Mucosa of descending colon (tissue), 3 donors: ENCODE measurements at regions not wholly inside any gene's neighbourhood (a gene's known extent, or its start where the extent isn't known, plus 50 kb on each side); places are given as distances from the start of the nearest gene placed in this dataset.
A peak's percentile ranks its signal among the peaks of the same experiment; 100 is the strongest.

Experiments
- ATAC-seq: fragments of 200-7000 bp; cut with Tn5 transposase; one replicate; pipeline ENCODE4 v1.9.1; 2020; ENCODE audit warnings: mild to moderate bottlenecking, moderate library complexity
- DNase-seq, 3 donors: peaks; one replicate each; pipeline ENCODE4 v3.0.0-alpha.2; 2020
- H3K36me3 ChIP-seq: fragments of 200-600 bp; one replicate; pipeline ENCODE4 v1.8.0; 2021; ENCODE audit warnings: low read depth, mild to moderate bottlenecking
- H3K4me1 ChIP-seq: fragments of 200-600 bp; one replicate; pipeline ENCODE4 v1.8.0; 2021; ENCODE audit warnings: low read depth, mild to moderate bottlenecking
- H3K4me3 ChIP-seq: fragments of 200-600 bp; one replicate; pipeline ENCODE4 v1.8.0; 2021; ENCODE audit warnings: mild to moderate bottlenecking
- H3K9me3 ChIP-seq: fragments of 200-600 bp; one replicate; pipeline ENCODE4 v1.8.0; 2021; ENCODE audit warnings: mild to moderate bottlenecking
- intact Hi-C, 2 donors: fragments of 100-400 bp; cut with DNase I in 1 of 2; cut with micrococcal nuclease in 1 of 2; formaldehyde crosslinking; loops; one replicate each; pipeline versions ENCODE4 v1.11.0 to v1.11.1; 2022; cut with DNase I, micrococcal nuclease
- TF ChIP-seq, protein P1 (sequence below): fragments of 200-600 bp; IDR thresholded peaks from one replicate; pipeline ENCODE4 v1.8.0; 2022; ENCODE audit warnings: antibody characterized with exemption, mild to moderate bottlenecking
- donor health status: DM: no; HTN: no; CAD: no; lungs with moderate emphysema.
- donor health status: DM: no; HTN: no; CAD: no.
- donor health status: DM: no; HTN: yes; CAD: no.

- H3K9me3 ChIP-seq: no peaks in the 10 kb centered on the region
- ATAC-seq (no peak), DNase-seq (no peak)
- H3K4me3 ChIP-seq: no peak overlapping the region
- intact Hi-C loops: no loop called here
- H3K36me3 ChIP-seq: no peaks in the 10 kb centered on the region
- TF ChIP-seq, protein P1, sequence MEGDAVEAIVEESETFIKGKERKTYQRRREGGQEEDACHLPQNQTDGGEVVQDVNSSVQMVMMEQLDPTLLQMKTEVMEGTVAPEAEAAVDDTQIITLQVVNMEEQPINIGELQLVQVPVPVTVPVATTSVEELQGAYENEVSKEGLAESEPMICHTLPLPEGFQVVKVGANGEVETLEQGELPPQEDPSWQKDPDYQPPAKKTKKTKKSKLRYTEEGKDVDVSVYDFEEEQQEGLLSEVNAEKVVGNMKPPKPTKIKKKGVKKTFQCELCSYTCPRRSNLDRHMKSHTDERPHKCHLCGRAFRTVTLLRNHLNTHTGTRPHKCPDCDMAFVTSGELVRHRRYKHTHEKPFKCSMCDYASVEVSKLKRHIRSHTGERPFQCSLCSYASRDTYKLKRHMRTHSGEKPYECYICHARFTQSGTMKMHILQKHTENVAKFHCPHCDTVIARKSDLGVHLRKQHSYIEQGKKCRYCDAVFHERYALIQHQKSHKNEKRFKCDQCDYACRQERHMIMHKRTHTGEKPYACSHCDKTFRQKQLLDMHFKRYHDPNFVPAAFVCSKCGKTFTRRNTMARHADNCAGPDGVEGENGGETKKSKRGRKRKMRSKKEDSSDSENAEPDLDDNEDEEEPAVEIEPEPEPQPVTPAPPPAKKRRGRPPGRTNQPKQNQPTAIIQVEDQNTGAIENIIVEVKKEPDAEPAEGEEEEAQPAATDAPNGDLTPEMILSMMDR: no peak
- peaks cover 31% of the 10 kb centered on the region for H3K4me1 ChIP-seq
Measured at GRCh38 chr20:50363027-50363426, 147.2 kb upstream of the PTPN1 start.

DNA sequence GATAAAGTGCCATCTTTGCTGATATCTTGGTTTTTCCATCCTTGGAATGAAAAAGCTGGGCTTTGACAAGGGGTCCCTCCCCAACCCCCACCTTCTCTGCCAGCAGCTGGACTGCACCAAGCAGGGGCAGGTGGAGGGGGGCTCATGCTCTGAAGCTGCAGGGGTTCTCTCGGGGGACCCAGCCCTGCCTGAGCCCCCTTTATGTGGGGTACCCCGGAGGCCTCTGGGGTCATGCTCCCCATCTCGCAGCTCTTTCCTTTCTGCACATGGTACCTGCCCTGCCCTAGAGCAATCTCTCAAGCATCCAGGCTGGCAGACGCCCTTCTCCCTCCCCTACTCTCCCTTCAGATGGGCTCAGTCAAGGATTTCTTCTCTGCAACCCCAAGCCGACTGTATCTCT is 146.7 kb upstream of the PTPN1 start:
- ATAC-seq: no peak
- intact Hi-C loops: no loop called here
- no peak overlapping the region for H3K4me3 ChIP-seq
- TF ChIP-seq, protein P1: no peak
- H3K36me3 ChIP-seq: no peaks in the 10 kb centered on the region
- DNase-seq: no peak
- H3K9me3 ChIP-seq: no peaks in the 10 kb centered on the region
- peaks cover 33% of the 10 kb centered on the region for H3K4me1 ChIP-seq

DNA sequence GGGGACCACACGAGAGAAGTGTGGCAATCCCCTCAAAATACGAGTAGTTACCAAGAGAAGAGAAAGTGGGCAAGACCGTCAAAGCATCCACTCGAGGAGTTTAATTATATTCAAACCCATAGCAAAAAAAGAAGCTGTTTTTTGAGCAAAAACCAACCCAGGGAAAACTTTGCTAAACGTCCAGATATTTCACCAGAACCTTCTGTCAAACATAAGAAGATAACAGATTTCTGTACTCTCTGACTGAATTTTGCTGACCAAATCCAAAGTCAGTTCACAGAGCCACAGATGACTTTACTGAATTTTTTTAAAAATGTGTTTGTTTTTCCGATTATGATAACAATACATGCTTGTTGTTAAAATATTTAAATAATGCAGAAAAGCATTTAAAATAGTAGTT is 145.6 kb upstream of the PTPN1 start:
- intact Hi-C loops: no loop called here
- TF ChIP-seq, protein P1: no peak
- Histone ChIP-seq H3K9me3 (no peaks in the 10 kb centered on the region), H3K4me1 (peaks cover 41% of the 10 kb centered on the region), H3K36me3 (no peaks in the 10 kb centered on the region), H3K4me3 (no peak overlapping the region)
- DNase-seq (no peak), ATAC-seq (no peak)

GRCh38 chr20:50366270-50367103 is 143.7 kb upstream of the PTPN1 start:
- H3K4me3 ChIP-seq: no peak overlapping the region
- DNase-seq: peak; percentile 80 to 97 (median 86)
- peak; percentile 82 for ATAC-seq
- TF ChIP-seq, protein P1: no peak
- intact Hi-C loops: no loop called here
- H3K9me3 ChIP-seq: no peaks in the 10 kb centered on the region
- H3K4me1 ChIP-seq: peaks cover 38% of the 10 kb centered on the region
- H3K36me3 ChIP-seq: no peaks in the 10 kb centered on the region

DNA sequence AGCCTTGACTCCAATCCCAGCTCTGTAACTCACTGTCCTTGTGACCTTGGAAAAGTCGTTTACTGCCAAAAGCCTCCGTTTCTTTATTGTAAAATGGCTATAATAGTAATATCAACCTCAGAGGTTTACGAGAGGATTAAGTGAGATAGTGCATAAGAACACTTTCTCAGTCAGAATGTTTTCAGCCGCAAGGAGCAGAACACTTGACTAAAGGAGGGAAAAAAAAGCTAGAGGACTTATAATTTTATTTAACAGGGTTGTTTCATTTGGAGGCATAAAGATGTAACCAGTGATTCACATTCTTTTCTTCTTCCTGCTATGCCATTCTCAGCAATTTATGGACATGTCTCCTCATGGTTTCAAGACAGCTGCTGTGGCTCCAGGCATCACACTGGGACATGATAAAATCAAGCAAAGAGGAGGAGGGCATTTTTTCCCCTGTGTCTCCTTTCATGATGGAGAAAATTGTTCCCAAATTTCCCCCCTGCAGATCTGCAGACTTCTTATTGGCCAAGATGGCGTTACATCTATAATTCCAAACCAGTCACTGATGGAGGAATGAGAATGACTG is 143.0 kb upstream of the PTPN1 start:
- DNase-seq: no peak
- H3K9me3 ChIP-seq: no peaks in the 10 kb centered on the region
- intact Hi-C loops: no loop called here
- peak; percentile 26 for ATAC-seq
- no peaks in the 10 kb centered on the region for H3K36me3 ChIP-seq
- no peak overlapping the region for H3K4me3 ChIP-seq
- H3K4me1 ChIP-seq: peaks cover 38% of the 10 kb centered on the region
- TF ChIP-seq, protein P1: no peak
